H4 (cell line): ENCODE measurements at regions not wholly inside any gene's neighbourhood (a gene's known extent, or its start where the extent isn't known, plus 50 kb on each side); places are given as distances from the start of the nearest gene placed in this dataset.

Experiments used
- DNase-seq: peaks from one replicate; pipeline ENCODE4 v3.0.0-alpha.2; 2015; ENCODE audit warnings: low spot score

DNA sequence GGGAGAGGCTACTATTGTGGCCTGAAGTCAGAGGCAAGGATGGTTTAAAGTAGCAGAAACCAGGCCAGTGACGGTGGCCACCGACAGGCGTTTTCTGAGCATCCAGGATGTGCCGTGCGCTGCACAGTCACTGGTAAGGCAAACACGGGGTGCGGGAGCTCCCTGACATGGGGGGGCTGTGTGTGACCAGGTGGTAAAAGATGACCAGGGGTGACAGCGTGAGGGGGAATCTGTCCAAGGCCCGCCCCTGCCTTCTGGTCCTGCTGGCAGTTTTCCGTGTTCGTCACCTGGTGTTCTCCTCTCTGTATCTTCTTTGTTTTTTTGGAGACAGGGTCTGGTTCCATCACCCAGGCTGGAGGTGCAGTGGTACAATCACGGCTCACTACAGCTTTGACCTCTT is 167.4 kb downstream of the ICE1 start:
- DNase-seq = no peak

- DNase-seq = no peak
These were observed 166.7 kb downstream of the ICE1 start for GRCh38 chr5:5588887-5589826.

GRCh38 chr5:5588386-5588785 is 165.9 kb downstream of the ICE1 start:
- DNase-seq = no peak

GRCh38 chr5:5587474-5587873 is 165.0 kb downstream of the ICE1 start:
- no peak for DNase-seq

GRCh38 chr5:5586721-5587120 is 164.2 kb downstream of the ICE1 start:
- no peak for DNase-seq

DNA sequence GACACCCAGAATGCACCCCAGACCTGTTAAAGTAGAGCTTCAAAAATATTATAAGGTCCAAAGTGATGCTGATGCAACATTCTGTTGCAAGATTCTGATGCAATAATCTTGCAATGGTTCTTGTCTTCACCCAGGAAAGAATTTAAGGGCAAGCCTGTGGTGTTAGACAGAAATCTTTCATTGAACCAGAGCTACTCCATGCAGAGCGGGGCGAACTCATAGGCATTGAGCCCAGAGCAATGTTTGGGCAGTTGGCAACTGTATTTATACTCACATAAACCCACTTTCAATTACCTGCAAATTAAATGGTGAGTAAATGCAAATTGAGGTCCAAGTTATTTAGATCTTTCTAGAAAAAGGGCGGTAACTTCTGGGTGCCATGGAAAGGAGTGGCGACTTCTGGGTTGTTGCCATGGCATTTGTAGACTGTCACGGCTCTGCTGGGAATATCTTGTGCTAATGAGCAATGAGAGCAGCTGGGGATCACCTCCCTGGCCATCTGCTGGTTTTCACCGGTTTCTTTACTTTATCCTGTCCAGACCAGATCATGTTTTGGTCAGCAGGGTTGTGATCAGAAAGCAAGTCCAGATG is 163.4 kb downstream of the ICE1 start:
- no peak for DNase-seq

- DNase-seq = no peak
These were observed 162.3 kb downstream of the ICE1 start for GRCh38 chr5:5584751-5585150.

- DNase-seq = no peak
These were observed 161.8 kb downstream of the ICE1 start for GRCh38 chr5:5584236-5584745.

- DNase-seq = no peak
These were observed 161.4 kb downstream of the ICE1 start for GRCh38 chr5:5583832-5584231.

DNA sequence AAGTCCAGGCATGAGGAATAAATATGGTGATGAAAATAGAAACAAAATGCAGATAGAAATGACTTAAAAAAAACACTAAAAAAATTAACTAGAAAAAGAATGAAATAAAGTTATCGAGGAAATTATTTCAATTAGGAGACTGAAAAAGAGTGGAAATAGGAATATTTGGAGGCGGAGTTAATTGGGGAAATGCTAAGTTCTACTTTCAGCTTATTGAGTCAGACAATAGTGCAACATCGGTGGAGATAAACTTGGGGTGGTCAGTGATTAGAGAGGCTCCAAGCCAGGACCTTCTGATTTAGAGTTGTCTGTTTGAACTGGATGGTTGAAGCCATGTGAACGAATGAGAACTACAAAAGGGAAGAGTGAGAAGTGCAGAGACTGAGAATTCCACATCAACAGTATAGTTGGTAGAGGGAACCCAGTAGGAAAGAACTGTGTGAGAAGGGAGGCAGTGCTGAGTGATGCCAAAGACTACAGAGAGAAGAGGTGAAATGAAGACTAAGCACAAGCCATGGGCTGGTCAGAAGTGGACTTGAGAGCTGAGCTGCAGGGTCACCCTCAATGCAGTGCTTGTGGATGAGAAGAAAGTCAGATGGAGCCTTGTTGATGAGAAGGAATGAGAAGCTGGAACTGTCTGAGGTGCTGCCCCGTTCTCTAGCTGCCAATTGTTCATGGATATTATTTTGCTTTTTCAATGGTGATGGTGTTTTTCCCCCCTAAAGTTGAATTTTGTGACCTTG is 160.7 kb downstream of the ICE1 start:
- DNase-seq = no peak

DNA sequence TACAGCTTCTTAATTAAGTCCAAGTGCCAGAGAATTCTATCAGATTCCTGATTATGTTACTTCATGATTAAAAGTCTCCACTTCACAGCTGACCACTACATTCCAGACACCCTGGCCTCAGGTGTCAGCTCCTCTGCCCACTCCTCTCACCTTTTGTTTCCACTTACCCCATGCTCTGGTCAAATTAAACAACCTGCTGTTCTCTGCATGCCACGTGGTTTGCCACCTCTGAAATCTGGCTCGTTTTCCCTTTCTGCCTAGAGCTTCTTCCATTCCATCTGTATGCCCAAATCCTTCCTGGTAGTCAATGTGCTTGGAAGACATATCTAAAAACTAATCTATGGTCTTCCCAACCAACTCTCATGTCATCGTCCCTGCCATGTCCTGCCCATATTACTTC is 158.6 kb downstream of the ICE1 start:
- DNase-seq = no peak

DNA sequence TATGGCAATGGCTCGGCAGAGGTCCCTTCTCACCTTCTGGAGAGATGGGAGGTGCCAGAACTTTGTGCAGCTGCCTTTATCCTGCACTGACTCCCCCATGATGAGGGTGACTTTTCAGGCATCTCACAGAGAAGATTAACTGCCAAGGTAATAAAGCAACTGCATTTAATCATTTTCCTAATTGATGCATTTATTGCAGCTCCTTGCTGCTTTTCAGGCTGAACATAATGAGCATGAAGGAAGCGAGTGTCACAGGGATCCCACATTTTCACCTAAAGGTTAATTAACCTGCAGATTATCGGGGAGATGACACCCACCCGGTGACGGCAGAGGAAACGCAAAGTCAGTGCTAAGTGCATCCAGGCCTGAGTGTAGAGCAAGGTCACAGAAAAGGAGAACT is 154.3 kb downstream of the ICE1 start:
- DNase-seq = no peak

DNA sequence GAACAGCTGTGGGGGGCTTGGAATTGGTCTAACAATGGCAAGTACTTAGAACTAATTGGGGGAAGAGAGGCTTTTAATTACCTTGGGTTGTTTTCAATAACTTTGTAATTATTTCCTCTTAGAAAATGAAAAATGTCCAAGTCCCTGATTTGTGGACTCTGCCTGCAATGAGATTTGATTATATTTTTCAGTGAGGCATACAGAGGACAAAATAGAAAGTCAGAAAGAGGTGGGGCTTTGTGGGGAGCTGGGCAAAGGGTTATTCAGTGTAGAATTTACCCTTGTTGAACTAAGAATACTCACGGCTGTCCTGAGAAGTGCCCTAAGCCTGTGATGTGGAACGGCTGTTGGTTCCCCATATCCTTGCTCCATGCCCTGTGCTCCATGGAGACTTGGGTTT is 153.0 kb downstream of the ICE1 start:
- DNase-seq = no peak

DNA sequence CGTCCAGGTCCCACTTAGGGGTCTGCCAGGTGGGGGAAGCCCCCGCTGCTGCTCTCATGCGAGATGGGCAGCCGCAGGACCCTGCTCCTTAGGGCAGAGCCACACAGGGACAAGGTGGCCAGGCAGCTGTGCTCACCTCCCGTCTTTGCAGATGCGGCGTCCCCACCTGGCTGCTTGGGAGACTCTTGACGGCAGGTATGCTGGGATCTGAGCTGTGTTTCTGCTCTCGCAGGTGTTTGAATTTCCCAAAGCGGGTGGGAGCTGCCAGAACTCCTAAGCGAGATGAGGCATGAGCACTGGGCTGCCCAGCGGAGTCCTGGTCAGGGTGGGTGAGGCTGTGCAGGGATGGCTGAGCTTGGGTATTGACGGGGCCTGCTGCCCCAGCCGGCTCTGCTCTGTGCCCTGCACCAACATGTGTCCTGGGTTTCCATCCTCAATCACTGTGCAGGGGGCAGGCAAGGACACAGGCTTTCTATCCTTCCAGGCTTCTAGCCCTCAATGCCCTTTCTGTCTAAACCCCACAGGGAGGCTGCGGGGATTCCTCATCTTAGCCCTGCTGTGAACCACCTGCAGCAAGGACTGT is 151.4 kb downstream of the ICE1 start:
- no peak for DNase-seq

- DNase-seq = no peak
These were observed 150.7 kb downstream of the ICE1 start for GRCh38 chr5:5572976-5573797.

GRCh38 chr5:5572010-5572865 is 149.8 kb downstream of the ICE1 start:
- no peak for DNase-seq

GRCh38 chr5:5570646-5571045 is 148.2 kb downstream of the ICE1 start:
- DNase-seq = no peak

DNA sequence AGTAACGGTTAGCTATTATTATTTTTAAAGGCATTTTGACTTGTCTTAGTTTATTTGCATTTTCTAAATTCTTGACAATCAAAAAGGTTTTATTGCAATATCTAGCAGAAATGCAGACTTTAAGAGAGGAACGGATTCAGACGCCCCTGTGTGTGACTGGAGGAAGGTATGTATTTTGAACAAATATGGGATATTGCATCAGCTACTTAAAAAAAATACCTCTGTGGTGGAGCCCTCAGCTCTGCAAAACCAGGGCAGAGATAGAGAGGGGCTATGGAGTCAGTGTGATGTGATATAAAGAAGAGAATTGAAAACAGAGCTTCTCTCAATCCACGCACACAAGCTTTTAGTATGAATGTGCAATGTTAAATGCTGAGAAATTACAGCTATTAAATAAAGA is 142.4 kb downstream of the ICE1 start:
- DNase-seq = no peak

- peak; percentile 16 for DNase-seq
These were observed 137.5 kb downstream of the ICE1 start for GRCh38 chr5:5560016-5560415.
